KMS-11 (cell line): ENCODE measurements at regions not wholly inside any gene's neighbourhood (a gene's known extent, or its start where the extent isn't known, plus 50 kb on each side); places are given as distances from the start of the nearest gene placed in this dataset.

Experiments used
- H2AFZ ChIP-seq: fragments of 200-600 bp; sonication (generic); 2 replicates; pipeline ENCODE4 v1.6.1; 2016; ENCODE audit warnings: antibody characterized with exemption, mixed run types, low read depth
- H3K27ac ChIP-seq: fragments of 200-600 bp; sonication (generic); 2 replicates; pipeline ENCODE4 v1.6.1; 2016; ENCODE audit warnings: mild to moderate bottlenecking, mixed run types
- H3K27me3 ChIP-seq: fragments of 200-600 bp; sonication (generic); 2 replicates; pipeline ENCODE4 v1.6.1; 2017; ENCODE audit warnings: mild to moderate bottlenecking, low read depth, mixed run types, moderate library complexity; ENCODE audit not compliant: insufficient read depth
- H3K36me3 ChIP-seq: fragments of 200-600 bp; sonication (generic); 2 replicates; pipeline ENCODE4 v1.6.1; 2017; ENCODE audit warnings: mild to moderate bottlenecking, mixed run types; ENCODE audit not compliant: insufficient read depth
- H3K4me1 ChIP-seq: fragments of 200-600 bp; sonication (generic); 2 replicates; pipeline ENCODE4 v1.6.1; 2016; ENCODE audit warnings: mild to moderate bottlenecking, low read depth, mixed run types; ENCODE audit not compliant: poor library complexity, severe bottlenecking
- H3K4me2 ChIP-seq: fragments of 200-600 bp; sonication (generic); 2 replicates; pipeline ENCODE4 v1.7.0; 2016; ENCODE audit warnings: mild to moderate bottlenecking, mixed run types
- H3K4me3 ChIP-seq: fragments of 200-600 bp; sonication (generic); IDR thresholded peaks from 2 replicates; pipeline ENCODE4 v1.6.1; 2017; ENCODE audit warnings: low read depth, low read length, mixed read lengths; ENCODE audit not compliant: insufficient read depth
- H3K79me2 ChIP-seq: fragments of 200-600 bp; sonication (generic); 2 replicates; pipeline ENCODE4 v1.6.1; 2016; ENCODE audit warnings: low read depth, mixed run types; ENCODE audit not compliant: insufficient read depth
- H3K9ac ChIP-seq: fragments of 200-600 bp; sonication (generic); 2 replicates; pipeline ENCODE4 v1.6.1; 2016; ENCODE audit warnings: mild to moderate bottlenecking, mixed run types
- H4K20me1 ChIP-seq: fragments of 200-600 bp; sonication (generic); 2 replicates; pipeline ENCODE4 v1.6.1; 2016; ENCODE audit warnings: mild to moderate bottlenecking, mixed run types; ENCODE audit not compliant: insufficient read depth
- TF ChIP-seq, protein P1 (sequence below): fragments of 200-600 bp; sonication (generic); conservative IDR thresholded peaks from 2 replicates; pipeline ENCODE4 v1.6.1; 2017; ENCODE audit warnings: low read depth, mild to moderate bottlenecking, antibody characterized with exemption, low read length, moderate library complexity, mixed read lengths

DNA sequence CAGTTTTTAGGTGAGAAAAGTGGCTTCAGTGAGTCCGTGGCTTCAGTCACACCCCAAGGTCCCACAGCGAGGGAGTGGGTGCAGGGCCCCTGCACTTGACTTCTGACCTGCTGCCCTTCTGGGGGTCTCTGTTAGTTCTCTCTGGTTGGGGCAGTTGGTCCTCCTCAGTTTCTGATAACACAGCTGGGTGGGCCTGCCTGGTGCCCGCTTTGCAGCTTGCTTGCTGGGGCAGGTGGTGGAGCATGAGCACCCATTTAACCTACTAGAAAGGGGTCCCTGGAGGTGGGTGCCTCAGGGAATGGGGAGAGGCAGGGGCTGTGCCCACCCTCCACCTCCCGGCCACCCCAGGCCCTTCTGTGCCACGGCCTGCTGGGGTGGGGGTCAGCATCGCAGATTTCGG is 83.2 kb downstream of the ASB1 start:
- Histone ChIP-seq H2AFZ (no peak overlapping the region), H3K4me1 (no peaks in the 10 kb centered on the region), H4K20me1 (no peaks in the 10 kb centered on the region), H3K36me3 (no peaks in the 10 kb centered on the region), H3K79me2 (no peaks in the 10 kb centered on the region), H3K27me3 (no peaks in the 10 kb centered on the region; the same call in 1 of the 2 replicates), H3K9ac (no peak overlapping the region), H3K4me3 (no peak overlapping the region), H3K4me2 (no peak overlapping the region), H3K27ac (no peak overlapping the region)
- TF ChIP-seq, protein P1, sequence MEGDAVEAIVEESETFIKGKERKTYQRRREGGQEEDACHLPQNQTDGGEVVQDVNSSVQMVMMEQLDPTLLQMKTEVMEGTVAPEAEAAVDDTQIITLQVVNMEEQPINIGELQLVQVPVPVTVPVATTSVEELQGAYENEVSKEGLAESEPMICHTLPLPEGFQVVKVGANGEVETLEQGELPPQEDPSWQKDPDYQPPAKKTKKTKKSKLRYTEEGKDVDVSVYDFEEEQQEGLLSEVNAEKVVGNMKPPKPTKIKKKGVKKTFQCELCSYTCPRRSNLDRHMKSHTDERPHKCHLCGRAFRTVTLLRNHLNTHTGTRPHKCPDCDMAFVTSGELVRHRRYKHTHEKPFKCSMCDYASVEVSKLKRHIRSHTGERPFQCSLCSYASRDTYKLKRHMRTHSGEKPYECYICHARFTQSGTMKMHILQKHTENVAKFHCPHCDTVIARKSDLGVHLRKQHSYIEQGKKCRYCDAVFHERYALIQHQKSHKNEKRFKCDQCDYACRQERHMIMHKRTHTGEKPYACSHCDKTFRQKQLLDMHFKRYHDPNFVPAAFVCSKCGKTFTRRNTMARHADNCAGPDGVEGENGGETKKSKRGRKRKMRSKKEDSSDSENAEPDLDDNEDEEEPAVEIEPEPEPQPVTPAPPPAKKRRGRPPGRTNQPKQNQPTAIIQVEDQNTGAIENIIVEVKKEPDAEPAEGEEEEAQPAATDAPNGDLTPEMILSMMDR = no peak

DNA sequence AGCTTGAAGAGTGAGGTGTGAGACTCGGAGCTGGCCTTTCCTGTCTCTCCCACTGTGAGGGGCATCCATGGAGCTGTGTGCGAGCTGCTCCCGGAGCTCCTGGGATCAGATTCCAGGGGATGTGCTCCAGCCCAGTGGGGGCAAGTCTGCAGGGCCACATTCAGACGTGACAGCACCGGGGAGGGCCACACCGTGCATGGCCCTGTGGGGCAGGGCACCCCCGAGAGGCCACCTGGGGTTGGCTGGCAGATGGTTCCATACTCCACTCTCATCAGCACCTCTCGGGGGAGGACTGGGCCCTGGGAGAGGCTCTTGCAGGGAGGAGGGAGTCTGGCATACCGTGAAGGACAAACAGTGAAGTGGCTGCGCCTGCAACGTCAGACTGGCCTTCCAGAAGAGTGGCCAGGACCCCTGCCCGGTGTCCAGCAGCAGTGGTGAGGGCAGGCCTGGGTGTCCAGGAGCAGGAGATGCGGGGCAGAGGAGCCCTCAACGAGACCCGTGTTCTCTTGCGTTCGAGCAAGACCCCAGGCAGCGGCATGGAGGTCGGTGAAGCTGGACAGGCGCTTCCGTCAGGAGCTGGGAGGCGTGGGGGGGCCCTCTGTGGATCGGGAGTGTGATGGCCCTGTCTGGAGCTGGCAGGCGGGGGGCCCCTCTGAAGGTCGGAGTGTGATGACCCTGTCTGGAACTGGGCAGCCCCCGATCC is 84.3 kb downstream of the ASB1 start:
- Histone ChIP-seq H3K79me2 (no peaks in the 10 kb centered on the region), H3K4me3 (no peak overlapping the region), H3K27ac (no peak overlapping the region), H3K27me3 (no peaks in the 10 kb centered on the region; the same call in 1 of the 2 replicates), H3K4me1 (no peaks in the 10 kb centered on the region), H3K4me2 (no peak overlapping the region), H3K36me3 (no peaks in the 10 kb centered on the region), H2AFZ (no peak overlapping the region), H3K9ac (no peak overlapping the region), H4K20me1 (no peaks in the 10 kb centered on the region)
- TF ChIP-seq, protein P1 = no peak

DNA sequence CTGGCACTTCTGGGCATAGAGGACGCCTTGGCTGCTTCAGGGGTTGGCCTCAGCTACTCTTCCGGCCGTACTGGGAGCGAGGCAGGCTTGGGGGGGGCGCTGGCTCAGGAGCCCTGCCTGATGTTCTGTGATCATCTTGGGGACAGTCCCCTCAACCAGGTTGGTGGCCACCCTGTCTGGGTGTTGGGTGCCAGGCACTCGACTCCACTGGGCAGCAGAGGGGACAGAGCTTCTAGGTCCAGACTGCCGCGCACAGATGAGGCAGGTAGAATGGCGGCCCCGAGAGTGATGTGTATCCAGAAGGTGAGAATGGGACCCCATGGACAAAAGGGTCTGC is 84.9 kb downstream of the ASB1 start:
- Histone ChIP-seq H2AFZ (no peak overlapping the region), H3K4me1 (no peaks in the 10 kb centered on the region), H3K79me2 (no peaks in the 10 kb centered on the region), H3K27ac (no peak overlapping the region), H3K4me3 (no peak overlapping the region), H3K9ac (no peak overlapping the region), H4K20me1 (no peaks in the 10 kb centered on the region), H3K36me3 (no peaks in the 10 kb centered on the region), H3K4me2 (no peak overlapping the region), H3K27me3 (no peaks in the 10 kb centered on the region; the same call in 1 of the 2 replicates)
- TF ChIP-seq, protein P1 = no peak

DNA sequence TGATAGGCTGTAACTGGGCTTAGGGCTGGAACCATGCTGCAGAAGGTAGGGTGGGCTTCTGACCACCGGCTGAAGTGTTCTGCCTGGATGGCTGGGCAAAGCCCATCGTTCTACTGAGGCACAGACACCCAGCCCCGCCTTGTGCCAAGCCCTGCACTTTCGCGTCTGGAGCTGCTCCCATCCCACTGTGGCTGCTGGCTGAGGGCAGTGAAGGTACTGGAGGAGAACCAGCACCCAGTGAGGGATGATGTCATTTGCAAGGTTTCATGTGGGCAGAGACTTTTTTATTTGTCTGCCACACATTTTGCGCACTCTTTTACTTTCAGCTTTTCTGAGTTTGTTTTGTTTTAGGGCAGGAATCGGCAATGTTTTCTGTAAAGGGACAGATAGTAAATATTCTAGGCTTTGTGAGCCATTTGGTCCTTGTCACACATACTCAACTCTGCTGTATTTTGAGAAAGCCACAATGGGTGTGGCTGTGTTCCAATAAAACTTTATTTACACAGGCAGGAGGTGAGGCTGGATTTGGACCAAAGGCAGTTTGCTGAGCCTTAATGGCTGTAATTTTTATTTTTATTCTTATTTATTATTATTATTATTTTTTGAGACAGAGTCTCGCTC is 85.6 kb downstream of the ASB1 start:
- no peaks in the 10 kb centered on the region; the same call in 1 of the 2 replicates for H3K27me3 ChIP-seq
- H3K9ac ChIP-seq = no peak overlapping the region
- H3K4me1 ChIP-seq = no peaks in the 10 kb centered on the region
- no peaks in the 10 kb centered on the region for H3K36me3 ChIP-seq
- H4K20me1 ChIP-seq = no peaks in the 10 kb centered on the region
- H3K79me2 ChIP-seq = no peaks in the 10 kb centered on the region
- no peak overlapping the region for H3K4me2 ChIP-seq
- no peak overlapping the region for H3K4me3 ChIP-seq
- H3K27ac ChIP-seq = no peak overlapping the region
- TF ChIP-seq, protein P1 = no peak
- no peak overlapping the region for H2AFZ ChIP-seq
